ENCODE measurements at regions not wholly inside any gene's neighbourhood (a gene's known extent, or its start where the extent isn't known, plus 50 kb on each side); places are given as distances from the start of the nearest gene placed in this dataset.

DNA sequence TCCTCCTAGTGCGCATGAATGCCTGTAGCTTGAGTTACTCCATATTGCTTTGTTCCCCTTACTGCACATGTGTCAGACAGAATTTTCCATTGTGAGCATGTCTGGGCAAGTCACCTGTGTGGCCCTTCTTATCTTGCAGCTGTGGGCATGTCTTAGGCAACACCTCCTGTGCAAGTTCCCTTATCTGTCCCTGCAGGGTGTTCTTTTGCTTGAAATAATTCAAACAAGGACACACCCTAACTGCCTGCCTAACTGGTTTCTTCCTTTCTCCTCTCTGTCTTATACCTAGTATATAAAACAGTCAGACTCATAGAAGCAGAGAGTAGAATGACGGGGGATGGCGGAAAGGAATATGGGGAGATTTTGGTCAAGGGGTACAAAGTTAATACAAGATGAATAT is 421.1 kb upstream of the SORCS1 start:
- TF ChIP-seq, protein P1, sequence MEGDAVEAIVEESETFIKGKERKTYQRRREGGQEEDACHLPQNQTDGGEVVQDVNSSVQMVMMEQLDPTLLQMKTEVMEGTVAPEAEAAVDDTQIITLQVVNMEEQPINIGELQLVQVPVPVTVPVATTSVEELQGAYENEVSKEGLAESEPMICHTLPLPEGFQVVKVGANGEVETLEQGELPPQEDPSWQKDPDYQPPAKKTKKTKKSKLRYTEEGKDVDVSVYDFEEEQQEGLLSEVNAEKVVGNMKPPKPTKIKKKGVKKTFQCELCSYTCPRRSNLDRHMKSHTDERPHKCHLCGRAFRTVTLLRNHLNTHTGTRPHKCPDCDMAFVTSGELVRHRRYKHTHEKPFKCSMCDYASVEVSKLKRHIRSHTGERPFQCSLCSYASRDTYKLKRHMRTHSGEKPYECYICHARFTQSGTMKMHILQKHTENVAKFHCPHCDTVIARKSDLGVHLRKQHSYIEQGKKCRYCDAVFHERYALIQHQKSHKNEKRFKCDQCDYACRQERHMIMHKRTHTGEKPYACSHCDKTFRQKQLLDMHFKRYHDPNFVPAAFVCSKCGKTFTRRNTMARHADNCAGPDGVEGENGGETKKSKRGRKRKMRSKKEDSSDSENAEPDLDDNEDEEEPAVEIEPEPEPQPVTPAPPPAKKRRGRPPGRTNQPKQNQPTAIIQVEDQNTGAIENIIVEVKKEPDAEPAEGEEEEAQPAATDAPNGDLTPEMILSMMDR (conservative IDR thresholded peaks at IDR 0.05; ENCODE audit: low read depth, low read length) = no peak
- no peak for TF ChIP-seq EZH2 (IDR thresholded peaks at IDR 0.05; ENCODE audit: low read length, unreplicated experiment)
